SJSA1 (cell line): ENCODE measurements at regions not wholly inside any gene's neighbourhood (a gene's known extent, or its start where the extent isn't known, plus 50 kb on each side); places are given as distances from the start of the nearest gene placed in this dataset.
"Not testable (repeated sequence)": the region's sequence is repeated elsewhere in the genome, so short reads cannot be mapped to it uniquely, and the experiment has no call there.

ENCODE experiments used
- DNase-seq, 2 experiments: peaks; one replicate each; pipeline ENCODE4 v3.0.0-alpha.2; 2015 to 2020; ENCODE audit warnings: low spot score in 2 of 2, low read depth in 1 of 2
- H3K27ac ChIP-seq: fragments of 250-450 bp; sonication (Bioruptor Pico); 2 replicates; pipeline ENCODE4 v1.5.1; 2020; ENCODE audit warnings: mild to moderate bottlenecking, moderate library complexity
- H3K27me3 ChIP-seq: fragments of 250-450 bp; sonication (Bioruptor Pico); replicated peaks from 2 replicates; pipeline ENCODE4 v1.5.1; 2020; ENCODE audit warnings: mild to moderate bottlenecking, moderate library complexity
- H3K36me3 ChIP-seq: fragments of 250-450 bp; sonication (Bioruptor Pico); 2 replicates; pipeline ENCODE4 v1.5.1; 2020; ENCODE audit warnings: mild to moderate bottlenecking
- H3K4me1 ChIP-seq: fragments of 250-450 bp; sonication (Bioruptor Pico); replicated peaks from 2 replicates; pipeline ENCODE4 v1.6.1; 2021; ENCODE audit warnings: mild to moderate bottlenecking
- H3K4me3 ChIP-seq: fragments of 250-450 bp; sonication (Bioruptor Pico); 2 replicates; pipeline ENCODE4 v1.5.1; 2020; ENCODE audit warnings: mild to moderate bottlenecking
- H3K9me3 ChIP-seq: fragments of 250-450 bp; sonication (Bioruptor Pico); replicated peaks from 2 replicates; pipeline ENCODE4 v1.5.1; 2020; ENCODE audit warnings: mild to moderate bottlenecking

DNA sequence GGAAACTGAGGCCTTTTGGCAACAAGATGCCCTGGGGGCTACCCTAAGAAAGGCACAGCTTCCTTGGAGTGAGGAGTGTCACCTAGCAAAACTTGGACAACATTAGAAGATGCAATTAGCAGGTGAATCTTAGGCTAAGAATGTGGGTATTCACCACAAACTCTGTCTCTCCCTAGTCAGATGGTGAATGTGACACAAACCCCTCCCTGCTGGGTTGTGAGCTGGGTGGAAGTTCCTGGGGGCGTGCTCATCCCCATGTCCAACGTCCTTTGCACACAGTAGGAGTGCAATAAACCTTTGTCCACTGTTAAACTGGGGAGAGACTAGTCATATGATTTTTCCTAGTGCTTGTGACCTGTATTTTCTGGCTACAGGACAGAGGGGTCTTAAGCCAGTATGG lies 67.1 kb upstream of the SH3GL3 start:
- Histone ChIP-seq H3K27me3 (no peaks in the 10 kb centered on the region), H3K4me1 (peaks cover 20% of the 10 kb centered on the region), H3K27ac (peak overlapping the region; percentile 68), H3K36me3 (no peaks in the 10 kb centered on the region), H3K9me3 (no peaks in the 10 kb centered on the region), H3K4me3 (no peak overlapping the region)
- peak in 1 of 2 experiments; percentile 7 for DNase-seq

DNA sequence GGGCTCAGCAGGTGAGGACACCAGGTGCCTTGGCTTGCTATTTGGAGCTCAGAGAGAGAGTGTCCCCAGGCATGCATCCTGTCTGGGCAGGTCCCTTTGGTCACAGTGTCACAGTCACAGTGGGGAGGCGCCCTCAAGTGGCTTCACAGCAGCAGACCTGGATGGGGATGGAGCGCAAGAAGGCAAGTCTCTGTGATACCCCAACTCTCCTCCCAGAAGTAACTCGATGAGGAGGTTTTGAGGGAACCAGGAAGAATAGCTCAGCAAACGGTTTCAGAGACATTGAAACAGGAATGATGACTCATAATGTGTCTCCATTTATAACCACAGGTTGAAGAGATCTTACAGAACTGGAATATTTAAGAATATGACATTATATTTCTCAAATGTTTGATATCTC lies 66.5 kb upstream of the SH3GL3 start:
- peak in 1 of 2 experiments; percentile 24 for DNase-seq
- Histone ChIP-seq H3K27ac (no peak overlapping the region), H3K4me3 (no peak overlapping the region), H3K9me3 (no peaks in the 10 kb centered on the region), H3K36me3 (no peaks in the 10 kb centered on the region), H3K4me1 (peaks cover 20% of the 10 kb centered on the region), H3K27me3 (no peaks in the 10 kb centered on the region)

DNA sequence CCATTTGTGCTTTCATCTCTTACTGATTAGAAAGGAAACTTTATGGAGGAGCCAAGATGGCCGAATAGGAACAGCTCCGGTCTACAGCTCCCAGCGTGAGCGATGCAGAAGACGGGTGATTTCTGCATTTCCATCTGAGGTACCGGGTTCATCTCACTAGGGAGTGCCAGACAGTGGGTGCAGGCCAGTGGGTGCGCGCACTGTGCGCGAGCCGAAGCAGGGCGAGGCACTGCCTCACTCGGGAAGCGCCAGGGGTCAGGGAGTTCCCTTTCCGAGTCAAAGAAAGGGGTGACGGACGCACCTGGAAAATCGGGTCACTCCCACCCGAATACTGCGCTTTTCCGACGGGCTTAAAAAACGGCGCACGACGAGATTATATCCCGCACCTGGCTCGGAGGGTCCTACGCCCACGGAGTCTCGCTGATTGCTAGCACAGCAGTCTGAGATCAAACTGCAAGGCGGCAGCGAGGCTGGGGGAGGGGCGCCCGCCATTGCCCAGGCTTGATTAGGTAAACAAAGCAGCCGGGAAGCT lies 63.5 kb upstream of the SH3GL3 start:
- not testable (repeated sequence) for H3K9me3 ChIP-seq, DNase-seq, H3K36me3 ChIP-seq, H3K4me3 ChIP-seq, H3K27me3 ChIP-seq, H3K27ac ChIP-seq
- H3K4me1 ChIP-seq = peaks cover 20% of the 10 kb centered on the region

- no peak for DNase-seq
- no peaks in the 10 kb centered on the region for H3K4me1 ChIP-seq
- no peaks in the 10 kb centered on the region for H3K36me3 ChIP-seq
- H3K9me3 ChIP-seq = no peaks in the 10 kb centered on the region
- no peak overlapping the region for H3K27ac ChIP-seq
- H3K27me3 ChIP-seq = no peaks in the 10 kb centered on the region
- H3K4me3 ChIP-seq = no peak overlapping the region
These were observed 51.0 kb upstream of the SH3GL3 start for GRCh38 chr15:83396101-83396500.
